VCaP (cell line): ENCODE measurements at regions not wholly inside any gene's neighbourhood (a gene's known extent, or its start where the extent isn't known, plus 50 kb on each side); places are given as distances from the start of the nearest gene placed in this dataset.

Experiments
- H3K27ac ChIP-seq: fragments of 450-650 bp; 2 replicates; pipeline ENCODE4 v1.5.1; 2017
- TF ChIP-seq, protein P1 (sequence below): fragments of 450-650 bp; conservative IDR thresholded peaks from 2 replicates; pipeline ENCODE4 v1.5.1; 2017; ENCODE audit warnings: mild to moderate bottlenecking, moderate library complexity

DNA sequence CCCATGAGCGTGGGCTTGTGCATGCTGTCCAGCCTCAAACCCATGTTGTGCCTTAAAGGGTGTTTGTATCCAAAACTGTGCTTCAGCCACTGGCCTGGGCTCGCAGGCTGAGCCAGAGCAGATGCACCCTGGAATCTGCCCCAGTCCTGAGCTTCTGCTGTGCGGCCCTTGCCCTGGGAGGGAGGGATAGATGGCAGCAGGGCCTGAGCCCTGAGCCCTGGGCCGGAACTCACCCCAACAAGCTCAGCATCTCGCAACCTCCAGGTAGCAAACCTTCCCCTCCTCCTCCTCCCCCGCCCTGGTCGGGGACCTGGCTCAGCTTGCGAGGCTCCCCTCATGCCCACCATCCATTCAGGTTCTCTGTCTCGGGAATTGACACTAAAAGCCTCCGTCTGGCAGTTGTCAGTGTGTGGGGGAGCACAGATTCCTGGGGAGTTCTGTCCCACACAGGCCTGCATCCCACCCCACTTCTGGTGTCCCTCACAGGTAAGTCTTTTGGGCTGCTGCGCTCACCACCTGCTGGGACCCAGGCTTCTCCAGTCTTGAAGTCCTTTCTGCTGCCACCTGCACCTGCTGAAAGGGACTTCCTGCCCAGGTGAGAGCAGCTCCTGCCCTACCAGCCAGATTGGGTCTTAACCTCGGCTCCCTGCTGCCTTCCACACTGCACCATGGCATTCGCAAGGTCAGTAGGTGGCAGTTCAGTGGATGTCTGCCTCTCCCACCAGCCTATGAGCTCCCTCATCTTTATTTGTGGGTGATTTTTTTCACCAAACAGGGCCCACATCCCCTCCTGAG is 55.2 kb upstream of the OLFM1 start:
- TF ChIP-seq, protein P1, sequence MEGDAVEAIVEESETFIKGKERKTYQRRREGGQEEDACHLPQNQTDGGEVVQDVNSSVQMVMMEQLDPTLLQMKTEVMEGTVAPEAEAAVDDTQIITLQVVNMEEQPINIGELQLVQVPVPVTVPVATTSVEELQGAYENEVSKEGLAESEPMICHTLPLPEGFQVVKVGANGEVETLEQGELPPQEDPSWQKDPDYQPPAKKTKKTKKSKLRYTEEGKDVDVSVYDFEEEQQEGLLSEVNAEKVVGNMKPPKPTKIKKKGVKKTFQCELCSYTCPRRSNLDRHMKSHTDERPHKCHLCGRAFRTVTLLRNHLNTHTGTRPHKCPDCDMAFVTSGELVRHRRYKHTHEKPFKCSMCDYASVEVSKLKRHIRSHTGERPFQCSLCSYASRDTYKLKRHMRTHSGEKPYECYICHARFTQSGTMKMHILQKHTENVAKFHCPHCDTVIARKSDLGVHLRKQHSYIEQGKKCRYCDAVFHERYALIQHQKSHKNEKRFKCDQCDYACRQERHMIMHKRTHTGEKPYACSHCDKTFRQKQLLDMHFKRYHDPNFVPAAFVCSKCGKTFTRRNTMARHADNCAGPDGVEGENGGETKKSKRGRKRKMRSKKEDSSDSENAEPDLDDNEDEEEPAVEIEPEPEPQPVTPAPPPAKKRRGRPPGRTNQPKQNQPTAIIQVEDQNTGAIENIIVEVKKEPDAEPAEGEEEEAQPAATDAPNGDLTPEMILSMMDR, result no peak
- no peak overlapping the region for H3K27ac ChIP-seq

DNA sequence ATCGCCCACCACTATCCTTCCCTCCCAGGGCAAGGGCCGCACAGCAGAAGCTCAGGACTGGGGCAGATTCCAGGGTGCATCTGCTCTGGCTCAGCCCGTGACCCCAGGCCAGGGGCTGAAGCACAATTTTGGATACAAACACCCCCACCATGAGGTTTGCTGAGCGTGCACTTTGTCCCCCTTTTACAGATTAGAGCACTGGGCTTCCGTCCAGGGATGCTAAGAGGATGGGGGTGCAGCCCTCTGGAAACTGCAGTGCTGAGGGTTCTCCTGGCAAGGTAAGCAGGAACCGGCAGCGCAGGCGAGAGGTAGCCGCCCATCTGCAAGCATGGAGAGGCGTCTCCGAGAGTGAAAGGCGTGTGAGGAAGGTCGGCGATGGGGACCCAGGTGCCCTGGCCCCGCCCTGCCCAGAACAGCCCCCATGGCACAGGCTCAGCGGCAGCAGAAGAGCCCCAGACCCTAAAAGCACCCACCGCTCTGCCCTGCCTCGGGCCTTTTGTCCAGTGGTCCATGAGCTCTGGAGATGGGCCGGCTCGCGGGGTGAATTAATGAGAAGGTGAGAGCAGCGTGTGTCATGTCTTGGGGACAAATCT is 54.5 kb upstream of the OLFM1 start:
- TF ChIP-seq, protein P1, result no peak
- no peak overlapping the region for H3K27ac ChIP-seq

DNA sequence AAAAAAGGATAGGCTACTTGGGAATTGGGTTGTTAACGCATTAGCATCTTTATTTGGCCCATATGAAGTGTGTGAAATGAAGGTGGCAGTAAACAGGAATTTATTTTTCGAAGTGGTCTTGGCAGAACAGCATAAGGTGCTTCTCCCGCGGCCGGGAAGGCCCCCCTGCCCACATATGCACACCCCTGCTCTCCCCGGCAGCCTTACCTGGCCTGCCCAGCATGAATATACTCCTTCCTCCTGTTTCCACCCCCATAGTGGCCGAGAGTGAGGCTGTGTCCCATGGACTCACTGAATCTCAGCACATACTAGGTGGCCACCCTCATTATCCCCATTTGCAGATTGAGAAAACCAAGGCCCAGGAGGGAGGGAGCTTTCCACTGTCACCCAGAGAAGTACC is 54.0 kb upstream of the OLFM1 start:
- TF ChIP-seq, protein P1, result no peak
- H3K27ac ChIP-seq, result no peak overlapping the region

DNA sequence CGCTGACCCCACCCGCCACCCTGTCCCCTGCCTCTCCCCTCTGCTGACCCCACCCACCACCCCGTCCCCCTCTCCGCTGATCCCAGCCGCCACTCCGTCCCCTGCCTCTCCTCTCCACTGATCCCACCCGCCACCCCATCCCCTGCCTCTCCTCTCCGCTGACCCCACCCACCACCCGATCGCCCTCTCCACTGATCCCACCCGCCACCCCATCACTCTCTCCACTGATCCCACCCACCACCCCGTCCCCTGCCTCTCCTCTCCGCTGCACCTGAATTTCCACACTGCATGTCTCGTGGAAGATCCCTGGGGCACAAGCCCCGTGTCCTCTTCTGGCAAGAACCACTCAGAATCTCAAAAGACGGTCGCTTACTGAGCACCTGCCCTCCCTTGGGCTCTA is 53.4 kb upstream of the OLFM1 start:
- TF ChIP-seq, protein P1, result no peak

DNA sequence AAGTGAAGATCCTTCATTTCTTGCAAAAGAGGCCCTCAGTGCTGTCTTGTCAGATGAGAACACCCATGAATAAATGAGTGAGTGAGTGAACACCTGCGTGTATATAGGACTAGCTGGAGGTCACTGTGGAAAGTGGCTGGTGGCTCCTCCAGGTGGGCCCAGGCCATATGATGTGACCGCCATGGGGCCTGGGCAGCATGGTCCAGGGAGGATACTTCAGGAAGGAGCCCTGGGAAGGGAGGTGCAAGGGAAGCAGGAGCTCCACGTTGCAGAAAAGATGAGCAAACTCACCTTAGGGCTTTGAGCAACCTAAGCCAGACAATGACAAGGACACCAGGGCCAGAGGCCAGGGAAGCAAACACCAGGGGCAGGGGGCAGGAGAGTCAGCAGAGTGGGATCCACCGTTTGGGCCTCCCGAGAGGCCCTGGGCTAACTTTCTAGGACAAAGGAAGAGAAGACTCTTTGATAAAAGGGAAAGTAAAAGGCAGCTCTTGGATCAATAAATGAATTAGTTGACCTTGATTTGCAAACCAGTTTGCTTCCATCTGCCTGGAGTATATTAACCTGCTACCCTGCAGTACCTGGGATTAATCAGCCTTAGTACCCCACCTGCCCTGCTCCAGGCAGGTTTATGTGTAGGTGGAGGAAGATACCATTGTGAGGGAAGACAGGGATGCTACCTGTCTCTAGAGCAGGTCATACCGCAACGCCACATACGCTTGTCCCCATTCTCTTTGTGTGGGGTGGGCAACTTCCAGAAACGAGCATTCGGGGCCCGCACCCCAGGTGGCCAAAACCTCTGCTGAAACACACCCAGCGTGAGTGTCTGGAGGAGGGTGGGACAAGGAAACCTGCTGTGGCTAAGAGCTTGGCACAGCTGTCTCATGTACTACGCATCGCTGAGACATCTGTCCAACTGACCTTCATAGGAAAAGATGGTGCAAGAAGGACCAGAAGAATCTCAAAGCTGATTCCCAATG is 51.4 kb upstream of the OLFM1 start:
- no peak overlapping the region for H3K27ac ChIP-seq
- TF ChIP-seq, protein P1, result no peak

More for the DNA sequence above, 53.4 kb upstream of the OLFM1 start:
- no peak overlapping the region for H3K27ac ChIP-seq

DNA sequence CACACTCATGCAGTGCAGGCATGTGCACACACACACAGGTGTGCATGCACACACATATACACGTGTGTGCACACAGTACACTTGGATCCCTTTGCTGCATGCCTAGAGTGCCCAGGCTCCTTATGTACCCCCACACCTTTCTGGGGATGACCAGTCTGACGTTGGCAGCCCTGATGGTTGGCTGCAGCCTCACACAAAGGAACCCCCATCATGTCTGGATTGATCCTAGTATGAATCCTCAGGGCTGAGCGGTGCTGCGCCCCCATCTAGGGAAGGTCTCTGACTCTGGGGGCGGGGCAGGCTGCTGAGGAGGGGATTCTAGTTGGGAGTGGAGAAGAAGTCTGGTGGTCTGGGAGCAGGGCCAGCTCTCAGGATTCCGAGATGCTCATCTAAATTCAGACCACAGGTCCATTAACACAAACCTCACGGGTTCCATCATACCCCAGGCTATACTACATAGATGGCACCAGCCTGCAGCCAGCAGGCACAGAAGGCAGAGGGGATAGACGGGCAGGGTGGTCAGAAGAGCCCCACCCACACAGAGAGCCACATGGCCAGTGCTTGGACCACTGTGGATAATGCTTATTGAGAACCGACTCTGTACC is 50.5 kb upstream of the OLFM1 start:
- TF ChIP-seq, protein P1, result no peak
- no peak overlapping the region for H3K27ac ChIP-seq
